ENCODE measurements at regions not wholly inside any gene's neighbourhood (a gene's known extent, or its start where the extent isn't known, plus 50 kb on each side); places are given as distances from the start of the nearest gene placed in this dataset.

DNA sequence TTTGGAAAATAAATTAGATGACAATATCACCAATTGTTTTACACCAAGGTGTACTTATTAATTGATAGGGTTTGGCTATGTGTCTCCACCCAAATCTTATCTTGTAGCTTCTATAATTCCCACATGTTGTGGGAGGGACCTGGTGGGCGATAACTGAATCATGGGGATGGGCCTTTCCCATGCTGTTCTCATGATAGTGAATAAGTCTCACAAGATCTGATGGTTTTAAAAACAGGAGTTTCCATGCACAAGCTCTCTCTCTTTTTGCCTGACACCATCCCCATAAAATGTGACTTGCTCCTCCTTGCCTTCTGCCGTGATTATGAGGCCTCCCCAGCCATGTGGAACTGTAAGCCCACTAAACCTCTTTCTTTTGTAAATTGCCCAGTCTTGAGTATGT is 131.0 kb upstream of the LMO4 start:
- TF ChIP-seq, protein P1, sequence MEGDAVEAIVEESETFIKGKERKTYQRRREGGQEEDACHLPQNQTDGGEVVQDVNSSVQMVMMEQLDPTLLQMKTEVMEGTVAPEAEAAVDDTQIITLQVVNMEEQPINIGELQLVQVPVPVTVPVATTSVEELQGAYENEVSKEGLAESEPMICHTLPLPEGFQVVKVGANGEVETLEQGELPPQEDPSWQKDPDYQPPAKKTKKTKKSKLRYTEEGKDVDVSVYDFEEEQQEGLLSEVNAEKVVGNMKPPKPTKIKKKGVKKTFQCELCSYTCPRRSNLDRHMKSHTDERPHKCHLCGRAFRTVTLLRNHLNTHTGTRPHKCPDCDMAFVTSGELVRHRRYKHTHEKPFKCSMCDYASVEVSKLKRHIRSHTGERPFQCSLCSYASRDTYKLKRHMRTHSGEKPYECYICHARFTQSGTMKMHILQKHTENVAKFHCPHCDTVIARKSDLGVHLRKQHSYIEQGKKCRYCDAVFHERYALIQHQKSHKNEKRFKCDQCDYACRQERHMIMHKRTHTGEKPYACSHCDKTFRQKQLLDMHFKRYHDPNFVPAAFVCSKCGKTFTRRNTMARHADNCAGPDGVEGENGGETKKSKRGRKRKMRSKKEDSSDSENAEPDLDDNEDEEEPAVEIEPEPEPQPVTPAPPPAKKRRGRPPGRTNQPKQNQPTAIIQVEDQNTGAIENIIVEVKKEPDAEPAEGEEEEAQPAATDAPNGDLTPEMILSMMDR (IDR thresholded peaks at IDR 0.05): no peak
- no peak for TF ChIP-seq EP300 (IDR thresholded peaks at IDR 0.05)
